Lower lobe of right lung (tissue), 2 donors: ENCODE measurements at regions not wholly inside any gene's neighbourhood (a gene's known extent, or its start where the extent isn't known, plus 50 kb on each side); places are given as distances from the start of the nearest gene placed in this dataset.
"Not testable (repeated sequence)": the region's sequence is repeated elsewhere in the genome, so short reads cannot be mapped to it uniquely, and the experiment has no call there.

Source experiments
- ATAC-seq, 2 donors: fragments of 200-7000 bp; cut with Tn5 transposase; one replicate each; pipeline ENCODE4 v1.9.1; 2020 to 2022; ENCODE audit warnings: mild to moderate bottlenecking in 2 of 2, moderate library complexity in 2 of 2
- DNase-seq: peaks from one replicate; pipeline ENCODE4 v3.0.0-alpha.2; 2020
- H3K27ac ChIP-seq: fragments of 200-600 bp; one replicate; pipeline ENCODE4 v1.8.0; 2022
- H3K27me3 ChIP-seq: fragments of 200-600 bp; one replicate; pipeline ENCODE4 v1.8.0; 2022; ENCODE audit warnings: low read depth
- H3K36me3 ChIP-seq: fragments of 200-600 bp; one replicate; pipeline ENCODE4 v1.8.0; 2022; ENCODE audit warnings: mild to moderate bottlenecking
- H3K4me1 ChIP-seq: fragments of 200-600 bp; one replicate; pipeline ENCODE4 v1.8.0; 2022
- H3K4me3 ChIP-seq: fragments of 200-600 bp; one replicate; pipeline ENCODE4 v1.8.0; 2022; ENCODE audit warnings: mild to moderate bottlenecking
- H3K9me3 ChIP-seq: fragments of 200-600 bp; one replicate; pipeline ENCODE4 v1.8.0; 2022
- CTCF ChIP-seq: fragments of 200-600 bp; IDR thresholded peaks from one replicate; pipeline ENCODE4 v1.8.0; 2022; ENCODE audit warnings: antibody characterized with exemption, mild to moderate bottlenecking
- intact Hi-C: fragments of 100-400 bp; cut with DNase I; formaldehyde crosslinking; loops from one replicate; pipeline ENCODE4 v1.11.0; 2022
- donor health status: DM: no; HTN: yes; CAD: no; lungs with severe emphysema.

- intact Hi-C loops = no loop called here
- ATAC-seq (no peak), DNase-seq (no peak)
- Histone ChIP-seq H3K9me3 (no peaks in the 10 kb centered on the region), H3K4me1 (peaks cover 6% of the 10 kb centered on the region), H3K27me3 (no peaks in the 10 kb centered on the region), H3K4me3 (no peak overlapping the region), H3K36me3 (no peaks in the 10 kb centered on the region), H3K27ac (no peak overlapping the region)
- no peak for TF ChIP-seq CTCF
Measured at GRCh38 chr3:78506581-78507195, 1261.1 kb downstream of the ROBO1 start.

- TF ChIP-seq CTCF = no peak
- no peak for ATAC-seq
- Histone ChIP-seq H3K9me3 (no peaks in the 10 kb centered on the region), H3K36me3 (no peaks in the 10 kb centered on the region), H3K4me1 (peaks cover 6% of the 10 kb centered on the region), H3K27me3 (no peaks in the 10 kb centered on the region), H3K4me3 (no peak overlapping the region), H3K27ac (no peak overlapping the region)
- DNase-seq = no peak
- intact Hi-C loops = no loop called here
Measured at GRCh38 chr3:78507196-78507984, 1260.4 kb downstream of the ROBO1 start.

- Histone ChIP-seq H3K36me3 (no peaks in the 10 kb centered on the region), H3K27me3 (no peaks in the 10 kb centered on the region), H3K4me1 (peaks cover 4% of the 10 kb centered on the region), H3K27ac (no peak overlapping the region), H3K4me3 (no peak overlapping the region), H3K9me3 (no peaks in the 10 kb centered on the region)
- ATAC-seq (no peak), DNase-seq (no peak)
- intact Hi-C loops = no loop called here
- TF ChIP-seq CTCF = no peak
Measured at GRCh38 chr3:78511840-78512239, 1256.0 kb downstream of the ROBO1 start.

- H3K4me1 ChIP-seq, H3K27me3 ChIP-seq, H3K36me3 ChIP-seq, H3K4me3 ChIP-seq, intact Hi-C loops, H3K27ac ChIP-seq, ATAC-seq, DNase-seq, H3K9me3 ChIP-seq: not testable (repeated sequence)
Measured at GRCh38 chr3:78512786-78513185, 1255.0 kb downstream of the ROBO1 start.

- Histone ChIP-seq H3K27me3 (no peaks in the 10 kb centered on the region), H3K36me3 (no peaks in the 10 kb centered on the region), H3K4me3 (no peak overlapping the region), H3K4me1 (no peaks in the 10 kb centered on the region), H3K9me3 (no peaks in the 10 kb centered on the region), H3K27ac (no peak overlapping the region)
- intact Hi-C loops = no loop called here
- no peak for DNase-seq
- no peak for TF ChIP-seq CTCF
- no peak for ATAC-seq
Measured at GRCh38 chr3:78516437-78516836, 1251.4 kb downstream of the ROBO1 start.

- H3K36me3 ChIP-seq = no peaks in the 10 kb centered on the region
- no peaks in the 10 kb centered on the region for H3K9me3 ChIP-seq
- no peak overlapping the region for H3K4me3 ChIP-seq
- ATAC-seq (no peak), DNase-seq (no peak)
- no peak overlapping the region for H3K27ac ChIP-seq
- intact Hi-C loops = no loop called here
- no peaks in the 10 kb centered on the region for H3K27me3 ChIP-seq
- H3K4me1 ChIP-seq = no peaks in the 10 kb centered on the region
- no peak for TF ChIP-seq CTCF
Measured at GRCh38 chr3:78516937-78517336, 1250.9 kb downstream of the ROBO1 start.
